K562 (cell line): ENCODE measurements at regions not wholly inside any gene's neighbourhood (a gene's known extent, or its start where the extent isn't known, plus 50 kb on each side); places are given as distances from the start of the nearest gene placed in this dataset.

Experiments
- ATAC-seq: fragments of 200-7000 bp; cut with Tn5 transposase; 3 replicates; pipeline ENCODE4 v1.9.1; 2020; ENCODE audit warnings: moderate library complexity
- BruUV-seq: library from RNA; stranded (reverse); fragments of 400-500 nt; replicated peaks from 2 replicates; lab custom pipeline; 2021; lab: Mats Ljungman, UMichigan
- CTCF ChIA-PET: fragments of 300-600 bp; formaldehyde crosslinking; extraction: SDS; loops from one replicate; lab custom pipeline; 2021; ENCODE audit warnings: low intra/inter-chr PET ratio; lab: Yijun Ruan, JAX
- POLR2A ChIA-PET: fragments of 300-600, 350-650 bp; sonication (Branson Sonifier 250); formaldehyde crosslinking; extraction: SDS; loops from one replicate; lab custom pipeline; 2021; ENCODE audit warnings: antibody characterized with exemption, inconsistent platforms; lab: Yijun Ruan, JAX
- DNase-seq, 4 experiments: peaks; one replicate each; pipeline versions ENCODE4 v3.0.0 to v3.0.0-alpha.2; 2011 to 2018; ENCODE audit warnings: low spot score in 3 of 4, mixed read lengths in 3 of 4; ENCODE audit errors: extremely low read depth in 1 of 4
- FAIRE-seq: peaks from 2 replicates; lab custom pipeline; 2011; peaks lifted over from hg19 to GRCh38; lab: Jason Lieb, UNC
- H2AFZ ChIP-seq: 2 replicates; pipeline ENCODE4 v1.6.0; 2011; ENCODE audit warnings: low read depth, low read length, control low read depth, inconsistent platforms
- H3K27ac ChIP-seq: fragments of 200-600 bp; 3 replicates; pipeline ENCODE4 v1.8.0; 2011; ENCODE audit warnings: low read depth, mild to moderate bottlenecking, control low read depth, inconsistent platforms, low read length, moderate library complexity, mixed read lengths; ENCODE audit errors: extremely low read depth
- H3K27me3 ChIP-seq, 2 experiments: fragments of 300-600 bp in 1 of 2; 2 replicates in 1 of 2; 3 replicates in 1 of 2; pipeline versions ENCODE4 v1.6.0 to v1.8.0; 2011; ENCODE audit warnings: inconsistent platforms in 2 of 2, low read length in 2 of 2, mild to moderate bottlenecking in 1 of 2, mixed read lengths in 1 of 2, moderate library complexity in 1 of 2; ENCODE audit not compliant: control insufficient read depth in 2 of 2, insufficient read depth in 2 of 2
- H3K36me3 ChIP-seq: fragments of 300-600 bp; 3 replicates; pipeline ENCODE4 v1.8.0; 2011; ENCODE audit warnings: mild to moderate bottlenecking, low read length, inconsistent platforms; ENCODE audit not compliant: control insufficient read depth, insufficient read depth
- H3K4me1 ChIP-seq, 2 experiments: fragments of 200-600 bp in 1 of 2; replicated peaks in 1 of 2; 2 replicates in 1 of 2; 3 replicates in 1 of 2; pipeline versions ENCODE4 v1.5.1 to v1.8.0; 2011; ENCODE audit warnings: inconsistent platforms in 2 of 2, low read length in 2 of 2, mild to moderate bottlenecking in 1 of 2, mixed read lengths in 1 of 2, moderate library complexity in 1 of 2; ENCODE audit not compliant: control insufficient read depth in 2 of 2, insufficient read depth in 2 of 2
- H3K4me2 ChIP-seq: 2 replicates; pipeline ENCODE4 v1.6.1; 2011; ENCODE audit warnings: low read length, control low read depth, inconsistent platforms, mixed read lengths; ENCODE audit not compliant: insufficient read depth
- H3K4me3 ChIP-seq: fragments of 200-600 bp; sonication (generic), shearing (Covaris generic); 2 replicates; pipeline ENCODE4 v1.5.1; 2016; ENCODE audit warnings: control low read depth, inconsistent platforms
- H3K79me2 ChIP-seq: fragments of 200-600 bp; 3 replicates; pipeline ENCODE4 v1.8.0; 2011; ENCODE audit warnings: low read length, inconsistent platforms; ENCODE audit not compliant: control insufficient read depth, insufficient read depth
- H3K9ac ChIP-seq, 2 experiments: 2 replicates each; pipeline versions ENCODE4 v1.6.0 to v1.6.1; 2011; ENCODE audit warnings: low read depth in 2 of 2, low read length in 2 of 2, control low read depth in 1 of 2, inconsistent platforms in 1 of 2, mild to moderate bottlenecking in 1 of 2, mixed read lengths in 1 of 2; ENCODE audit not compliant: insufficient read depth in 1 of 2
- H3K9me1 ChIP-seq: one replicate; pipeline ENCODE4 v1.6.0; 2011; ENCODE audit warnings: inconsistent platforms, mild to moderate bottlenecking, low read length, moderate library complexity; ENCODE audit not compliant: control insufficient read depth, insufficient read depth
- H3K9me3 ChIP-seq: replicated peaks from 2 replicates; pipeline ENCODE4 v1.5.1; 2011; ENCODE audit warnings: low read depth, low read length, inconsistent platforms; ENCODE audit not compliant: control insufficient read depth, insufficient read depth
- H4K20me1 ChIP-seq: replicated peaks from 2 replicates; pipeline ENCODE4 v1.6.1; 2011; ENCODE audit warnings: low read length, inconsistent platforms, mixed read lengths; ENCODE audit not compliant: control insufficient read depth, insufficient read depth
- ARHGAP35 ChIP-seq: fragments of 450-650 bp; IDR thresholded peaks from 2 replicates; pipeline ENCODE4 v1.6.1; 2018; ENCODE audit not compliant: partially characterized antibody
- BRD9 ChIP-seq: fragments of 450-650 bp; IDR thresholded peaks from 2 replicates; pipeline ENCODE4 v1.6.1; 2018; ENCODE audit warnings: low read depth; ENCODE audit not compliant: partially characterized antibody
- CBX1 ChIP-seq: sonication (generic); IDR thresholded peaks from 2 replicates; pipeline ENCODE4 v1.6.1; 2016; ENCODE audit warnings: antibody characterized with exemption, low read depth, mild to moderate bottlenecking
- CBX3 ChIP-seq, 2 experiments: IDR thresholded peaks; 1 replicate in 1 of 2; 2 replicates in 1 of 2; pipeline ENCODE4 v1.6.1; 2012; ENCODE audit warnings: inconsistent platforms in 2 of 2, low read length in 2 of 2, borderline replicate concordance in 1 of 2, control low read depth in 1 of 2
- CBX5 ChIP-seq: IDR thresholded peaks from 2 replicates; pipeline ENCODE4 v1.6.1; 2014; ENCODE audit warnings: low read depth, borderline replicate concordance
- EGR1 ChIP-seq: fragments of 450-650 bp; conservative IDR thresholded peaks from 2 replicates; pipeline ENCODE4 v1.6.1; 2017; ENCODE audit warnings: mild to moderate bottlenecking
- GMEB1 ChIP-seq: fragments of 250-450 bp; sonication (Bioruptor Pico); IDR thresholded peaks from 2 replicates; pipeline ENCODE4 v1.4.0; 2020; ENCODE audit warnings: mild to moderate bottlenecking
- MYBL2 ChIP-seq, 2 experiments: fragments of 450-650 bp in 1 of 2; sonication (generic) in 1 of 2; formaldehyde crosslinking in 1 of 2; IDR thresholded peaks; 2 replicates each; pipeline versions ENCODE4 v1.6.1 to v1.8.1; 2017 to 2022; ENCODE audit warnings: borderline replicate concordance in 1 of 2, inconsistent platforms in 1 of 2, low read depth in 1 of 2, mild to moderate bottlenecking in 1 of 2, missing genetic modification reagents in 1 of 2, moderate library complexity in 1 of 2
- TRIM28 ChIP-seq: fragments of 450-650 bp; IDR thresholded peaks from 2 replicates; pipeline ENCODE4 v1.6.1; 2017
- ZBTB7A ChIP-seq: IDR thresholded peaks from 2 replicates; pipeline ENCODE4 v1.6.1; 2011; ENCODE audit warnings: low read depth, mild to moderate bottlenecking, low read length, moderate library complexity, borderline replicate concordance; ENCODE audit not compliant: control insufficient read depth
- ZNF695 ChIP-seq: fragments of 450-650 bp; formaldehyde crosslinking; IDR thresholded peaks from 2 replicates; pipeline ENCODE4 v1.4.0; 2020; ENCODE audit warnings: mild to moderate bottlenecking, moderate library complexity
- WGBS: fragments of 100-300 bp; shearing (Covaris generic); methylation state at CpG from one replicate; pipeline ENCODE4 v1.1.6; 2016; ENCODE audit warnings: low coverage, mixed read lengths; ENCODE audit not compliant: insufficient coverage; ENCODE audit errors: missing lambda C conversion rate; 5-methylcytosine and 5-hydroxymethylcytosine counted together
- in situ Hi-C: fragments of 300-500 bp; cut with MboI; formaldehyde crosslinking; loops from 4 replicates; pipeline ENCODE4 v1.15.0; 2018; ENCODE audit warnings: inconsistent platforms, mixed read lengths
- intact Hi-C: fragments of 100-400 bp; cut with micrococcal nuclease; formaldehyde crosslinking; loops from 2 replicates; pipeline ENCODE4 v1.14.2; 2022

GRCh38 chr4:186451982-186452381, 103.4 kb downstream of the MTNR1A start:
- DNase-seq (no peak), FAIRE-seq (no peak), ATAC-seq (no peak)
- Histone ChIP-seq H3K27me3 (no peaks in the 10 kb centered on the region), H3K9me1 (no peaks in the 10 kb centered on the region), H2AFZ (no peak overlapping the region), H3K4me1 (no peaks in the 10 kb centered on the region), H3K4me3 (no peak overlapping the region), H3K36me3 (no peaks in the 10 kb centered on the region), H3K27ac (no peak overlapping the region), H3K4me2 (no peak overlapping the region), H3K9ac (no peak overlapping the region), H3K79me2 (no peaks in the 10 kb centered on the region), H3K9me3 (0 out of 2 replicates have a peak, but pooled peaks cover 3% of the 10 kb centered on the region), H4K20me1 (no peaks in the 10 kb centered on the region)
- POLR2A ChIA-PET = no interaction called here
- BruUV-seq = no TSS peak
- CTCF ChIA-PET = no interaction called here
- 30% methylated on average over 2 of the region's 2 CpGs for WGBS
- in situ Hi-C loops = no loop called here
- intact Hi-C loops = no loop called here
- TF ChIP-seq MYBL2 (IDR thresholded peaks at IDR 0.05; ENCODE audit: low read depth) (no peak), MYBL2 (CRISPR knock-in tag; IDR thresholded peaks at IDR 0.05; ENCODE audit: borderline replicate concordance) (no peak), ZBTB7A (no peak), CBX3 (IDR thresholded peaks at IDR 0.05; ENCODE audit: borderline replicate concordance in 1 of 2, low read length in 2 of 2) (peak in 1 of 2 experiments; percentile 92; a peak in 2 of 3 replicates), ZNF695 (CRISPR knock-in tag) (no peak), BRD9 (no peak), EGR1 (no peak), ARHGAP35 (no peak), CBX5 (peak; percentile 95), CBX1 (peak; percentile 63; the same call in 1 of the 2 replicates), GMEB1 (CRISPR knock-in tag) (no peak), TRIM28 (peak; percentile 68)
